HG03457 (cell line): ENCODE measurements at regions not wholly inside any gene's neighbourhood (a gene's known extent, or its start where the extent isn't known, plus 50 kb on each side); places are given as distances from the start of the nearest gene placed in this dataset.

Source experiments
- ATAC-seq: cut with Tn5 transposase; IDR thresholded peaks from one replicate; pipeline ENCODE4 v1.9.1; 2021; ENCODE audit warnings: moderate number of reproducible peaks; ENCODE audit not compliant: unreplicated experiment

DNA sequence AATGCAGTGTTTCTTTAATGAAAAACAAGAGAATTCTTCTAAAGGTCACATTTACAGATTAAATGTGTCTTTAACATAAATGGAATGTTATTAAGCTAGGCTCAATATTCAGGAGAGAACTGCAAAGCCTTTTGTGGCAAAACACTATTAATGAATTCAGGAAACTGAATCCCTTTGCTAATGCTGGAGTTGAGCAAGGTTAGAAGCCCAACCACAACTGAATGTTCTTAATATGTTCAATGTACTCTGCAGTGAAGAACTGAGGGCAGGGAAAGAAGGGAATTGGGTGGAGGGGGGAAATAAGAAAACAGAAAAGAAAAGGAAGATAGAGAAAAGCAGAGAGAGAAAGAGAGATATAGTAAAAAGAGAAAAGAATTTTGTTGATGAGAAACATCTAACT is 276.7 kb upstream of the TMEM161B start:
- ATAC-seq: no peak

DNA sequence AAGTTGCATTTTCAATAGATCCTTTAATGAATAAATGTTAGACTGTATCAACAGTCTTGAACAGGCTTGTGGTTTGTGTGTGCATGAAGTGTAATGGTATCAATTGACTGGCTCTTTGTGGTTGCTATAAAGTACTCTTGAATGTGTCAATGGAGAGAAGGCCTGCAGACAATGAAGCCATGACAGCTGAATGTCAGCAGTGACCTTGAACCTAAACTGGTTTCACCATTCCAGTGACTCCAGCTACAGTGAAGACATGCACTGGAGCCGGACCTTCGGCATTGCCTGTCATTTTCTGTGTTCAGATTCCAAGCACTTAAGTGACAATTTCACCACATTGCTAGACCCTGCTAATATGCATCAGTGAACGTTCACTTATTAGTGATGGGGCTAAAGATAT is 276.0 kb upstream of the TMEM161B start:
- no peak for ATAC-seq

DNA sequence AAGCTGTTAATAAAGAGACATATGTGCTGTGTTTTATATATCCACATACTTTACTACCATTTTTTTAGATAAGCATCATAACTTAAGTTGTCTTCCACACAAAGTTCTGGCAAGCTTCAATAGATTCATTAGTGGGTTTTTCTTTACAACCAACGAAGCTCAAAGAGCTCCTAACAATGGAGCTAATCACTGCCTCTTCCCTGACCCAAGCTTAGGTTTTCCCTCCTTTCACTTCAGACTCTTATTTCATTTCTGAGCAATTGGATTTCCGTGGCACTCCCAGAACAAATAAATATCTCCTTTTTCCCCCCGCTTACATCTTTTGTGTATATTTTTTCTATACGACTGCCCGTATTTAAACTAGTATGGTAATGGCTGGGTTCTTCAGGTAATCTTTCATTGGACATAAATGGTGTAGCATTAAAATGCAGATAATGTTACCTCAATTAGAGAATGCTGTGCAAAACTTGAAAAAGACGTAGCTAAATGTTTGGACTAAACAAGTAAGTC is 275.5 kb upstream of the TMEM161B start:
- ATAC-seq: no peak

DNA sequence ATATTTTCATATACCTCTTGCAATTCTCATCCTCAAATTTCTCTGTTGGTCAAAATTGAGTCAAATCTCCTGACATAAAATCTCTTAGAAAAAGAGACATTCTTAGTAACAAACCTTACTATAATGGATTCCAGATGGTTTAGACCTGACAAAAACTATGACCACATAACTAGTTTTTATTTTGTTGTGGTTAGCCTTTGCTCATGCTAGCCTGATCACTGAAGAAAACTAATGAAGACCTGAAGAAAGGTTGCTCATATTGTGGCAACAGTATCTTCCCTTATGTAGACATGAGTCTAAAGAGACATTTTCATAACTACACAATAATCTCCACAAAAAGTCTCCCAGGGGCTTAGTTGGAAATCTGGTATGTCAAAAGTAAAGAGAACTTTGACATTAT is 274.1 kb upstream of the TMEM161B start:
- no peak for ATAC-seq

DNA sequence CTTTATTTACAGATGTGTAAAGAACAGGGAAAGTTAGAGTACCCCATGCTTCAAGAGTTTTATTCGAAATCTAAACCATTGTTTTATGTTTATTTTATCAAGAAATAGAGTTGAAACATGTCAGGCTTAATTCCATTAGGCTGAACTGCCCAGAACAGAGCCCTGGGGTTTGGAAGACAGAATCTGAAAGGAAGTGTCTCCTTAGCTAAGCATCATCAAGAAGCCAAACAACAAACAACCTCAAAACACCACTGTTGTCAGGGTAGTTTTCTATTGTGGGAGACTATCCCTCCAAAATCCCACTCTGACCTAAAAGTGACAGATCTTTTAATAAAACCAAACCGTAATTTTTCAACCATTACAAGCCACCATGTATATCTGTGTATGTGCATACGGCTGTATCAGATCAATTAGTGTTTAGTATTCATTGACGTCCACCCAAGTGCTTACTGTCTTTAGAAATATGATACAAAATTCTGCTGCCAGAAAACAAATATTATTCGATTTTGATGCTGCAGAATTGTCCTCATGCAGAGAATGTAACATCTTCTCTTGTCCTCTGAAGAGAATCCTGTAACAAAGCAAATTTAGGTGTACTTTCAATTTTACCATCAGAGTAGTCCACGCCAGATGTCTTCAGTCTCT is 271.9 kb upstream of the TMEM161B start:
- no peak for ATAC-seq

DNA sequence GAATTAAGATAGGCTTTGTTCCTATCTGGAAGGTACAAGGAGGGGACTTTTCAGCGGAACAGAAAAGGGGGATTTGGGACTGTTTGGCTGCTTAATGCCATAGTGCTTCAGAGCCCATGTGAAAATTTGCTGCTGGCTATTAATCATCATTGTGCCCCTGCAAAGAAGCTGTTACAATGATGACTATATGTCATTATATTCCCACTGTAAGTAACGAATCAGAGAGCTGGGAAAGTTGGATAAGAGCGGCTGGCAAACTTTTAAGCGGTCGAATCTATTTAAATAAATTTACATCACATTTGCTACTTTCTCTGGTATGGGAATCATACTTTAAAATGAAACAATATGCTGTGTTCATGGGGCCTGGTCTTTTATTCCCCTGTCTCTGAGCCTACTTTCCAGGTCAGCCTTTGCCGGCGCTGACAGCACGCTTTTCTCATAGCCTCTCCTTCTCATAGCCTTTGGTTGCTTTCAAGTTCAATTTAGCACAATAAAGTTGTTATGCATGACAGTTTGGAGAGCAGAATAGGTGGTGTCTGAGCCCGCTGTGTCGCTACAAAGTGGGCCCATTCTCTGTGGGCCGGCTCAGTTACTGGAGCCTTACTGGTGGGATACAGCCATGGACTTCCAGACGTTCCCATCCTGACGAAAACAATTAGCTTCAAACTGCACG is 271.2 kb upstream of the TMEM161B start:
- ATAC-seq: no peak

DNA sequence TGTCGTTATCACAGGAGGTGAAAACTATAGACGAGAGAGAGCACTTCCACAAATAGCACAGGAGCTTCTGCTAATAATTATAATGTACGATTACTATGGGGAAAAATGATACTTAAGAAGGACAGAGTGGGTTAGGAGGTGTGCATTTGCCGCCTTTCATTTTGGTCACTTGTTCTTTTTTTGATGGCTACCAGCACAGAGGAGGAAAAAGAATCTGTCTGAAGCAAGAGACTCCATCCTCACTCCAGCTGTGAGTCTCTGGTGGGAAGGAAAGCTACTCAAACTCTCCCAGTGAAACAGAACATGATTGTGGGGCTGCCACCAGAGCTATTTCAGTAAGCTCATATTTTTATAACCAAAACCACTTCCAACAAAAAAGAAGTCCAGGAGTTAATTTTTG is 270.4 kb upstream of the TMEM161B start:
- no peak for ATAC-seq

DNA sequence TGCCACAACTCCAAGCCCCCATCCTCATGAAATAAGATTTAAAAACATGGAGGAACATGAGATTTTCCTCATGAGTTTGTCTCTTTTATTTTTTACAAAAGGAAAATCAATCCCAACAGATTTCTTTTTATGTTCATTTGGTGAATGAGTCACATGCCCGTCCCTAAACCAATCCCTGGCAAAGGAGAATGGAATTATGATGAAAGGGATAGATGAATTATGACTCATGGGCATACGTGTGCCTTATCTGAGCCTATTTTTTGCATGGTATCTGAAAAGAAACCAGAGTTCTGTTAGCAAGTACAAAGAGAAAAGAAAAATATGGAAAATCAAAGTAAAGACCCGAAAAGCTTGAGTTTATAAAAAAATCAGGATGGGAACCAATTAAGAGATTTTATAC is 267.5 kb upstream of the TMEM161B start:
- no peak for ATAC-seq

DNA sequence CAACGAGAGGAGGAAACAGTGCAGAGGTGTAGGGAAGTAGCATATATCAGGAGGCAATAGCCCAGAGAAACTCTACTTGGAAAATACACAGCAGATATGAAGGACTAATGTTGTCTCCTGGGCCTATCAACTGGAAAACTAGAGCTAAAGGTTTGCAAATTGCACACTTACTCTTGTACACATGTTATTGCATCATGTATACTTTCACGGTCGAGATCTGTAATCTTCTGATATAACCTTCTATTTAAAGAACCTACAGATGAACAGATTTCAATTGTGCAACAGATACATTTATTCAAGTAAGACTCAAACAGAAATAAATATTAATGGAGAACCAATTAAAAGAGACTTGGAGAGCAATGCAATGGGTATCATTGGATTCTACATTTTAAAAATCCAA is 256.3 kb upstream of the TMEM161B start:
- no peak for ATAC-seq

DNA sequence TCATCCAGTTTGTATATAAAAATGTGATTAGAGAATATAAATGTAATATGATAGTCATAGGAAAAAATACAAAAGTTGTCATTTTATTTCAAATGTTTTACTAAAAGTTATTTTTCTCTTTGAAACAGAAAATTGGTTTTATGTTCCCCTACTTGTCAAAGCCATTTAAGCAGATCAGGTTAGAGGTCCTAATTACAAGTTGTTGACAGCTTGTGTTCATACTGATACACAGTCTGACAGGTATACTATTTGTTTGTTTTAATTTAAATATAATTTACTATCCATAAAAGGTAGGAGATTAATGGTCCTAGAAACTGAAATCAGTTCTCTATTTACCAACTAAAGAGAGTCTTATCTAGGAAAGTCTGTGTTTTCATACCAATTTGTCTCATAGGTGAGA is 250.4 kb upstream of the TMEM161B start:
- ATAC-seq: no peak

DNA sequence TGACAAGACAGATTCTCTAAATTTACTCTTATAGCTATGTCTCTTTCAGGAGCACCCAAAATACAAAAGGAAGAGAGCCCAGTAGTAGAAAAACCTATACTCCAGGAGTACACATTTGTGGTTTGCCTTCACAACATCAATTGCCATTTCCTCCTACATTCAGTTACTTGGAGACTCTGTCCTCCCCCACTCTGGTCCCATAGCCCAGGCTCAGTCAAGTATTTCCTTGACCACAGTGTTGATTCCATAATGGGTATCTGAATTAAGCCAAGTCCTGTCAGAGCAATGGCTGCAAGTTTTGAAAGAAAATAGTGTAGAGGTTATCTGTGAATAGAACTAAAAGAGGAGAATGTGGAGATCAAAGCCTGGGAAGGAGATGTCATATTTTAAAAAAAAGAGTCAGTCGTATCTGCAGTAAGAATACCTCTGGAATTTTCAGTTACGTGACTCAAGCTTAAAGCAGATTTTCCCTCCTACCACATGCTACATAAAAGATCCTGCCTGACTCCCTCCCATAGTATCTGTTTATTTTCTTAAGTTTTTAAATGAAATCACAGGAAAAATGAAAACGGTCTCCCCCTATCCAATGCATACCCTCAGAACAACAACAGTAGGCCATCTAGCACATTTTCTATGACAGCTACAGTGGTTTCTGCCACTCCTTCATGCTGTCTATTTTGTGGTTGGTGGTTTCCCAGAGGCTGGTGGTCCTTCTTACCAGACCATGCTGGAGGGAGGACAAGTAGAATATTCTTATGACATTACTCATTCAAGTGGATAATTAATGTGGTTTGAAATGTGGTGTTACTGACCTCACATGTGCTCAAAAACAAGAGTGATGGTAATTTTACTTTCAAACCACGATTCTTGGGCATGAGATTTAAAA is 249.7 kb upstream of the TMEM161B start:
- no peak for ATAC-seq

DNA sequence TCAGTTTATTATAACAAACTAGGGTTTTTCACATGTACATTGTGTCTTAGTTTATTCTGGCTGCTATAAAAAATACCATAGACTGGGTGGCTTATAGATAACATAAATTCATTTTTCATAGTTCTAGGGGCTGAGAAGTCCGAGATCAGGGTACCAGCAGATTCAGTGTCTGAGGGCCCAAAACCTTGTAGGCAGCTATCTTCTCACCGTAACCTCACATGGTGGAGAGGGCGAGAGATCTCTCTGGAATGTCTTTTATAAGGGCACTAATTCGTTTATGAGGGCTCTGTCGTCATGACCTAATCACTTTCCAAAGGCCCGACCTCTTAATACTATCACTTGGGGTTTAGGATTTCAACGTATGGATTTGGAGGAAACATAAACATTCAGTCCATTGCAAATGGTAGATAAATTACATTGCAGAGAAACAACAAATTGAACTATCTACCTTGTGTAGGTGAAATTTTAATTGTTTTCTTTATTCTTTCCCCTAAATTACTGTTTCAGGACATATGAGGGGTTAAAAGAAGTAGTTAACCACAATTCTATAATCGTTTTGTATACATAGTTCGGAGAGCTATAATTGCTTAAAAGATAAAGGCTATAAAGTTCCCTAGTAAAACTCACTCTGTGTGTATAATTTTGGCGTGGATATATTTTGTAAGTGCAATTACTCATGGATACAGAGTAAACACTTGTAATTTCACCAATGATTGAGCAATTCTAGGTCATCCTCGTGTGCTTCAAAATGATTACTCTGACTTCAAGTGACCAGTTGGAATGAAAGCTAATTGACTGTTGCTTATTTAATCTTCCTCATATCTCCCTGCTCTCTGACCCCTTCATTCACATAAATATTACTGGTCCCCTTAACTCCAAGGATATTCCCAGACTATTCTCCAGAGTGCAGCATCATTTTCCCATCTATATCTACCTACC is 247.5 kb upstream of the TMEM161B start:
- ATAC-seq: no peak

DNA sequence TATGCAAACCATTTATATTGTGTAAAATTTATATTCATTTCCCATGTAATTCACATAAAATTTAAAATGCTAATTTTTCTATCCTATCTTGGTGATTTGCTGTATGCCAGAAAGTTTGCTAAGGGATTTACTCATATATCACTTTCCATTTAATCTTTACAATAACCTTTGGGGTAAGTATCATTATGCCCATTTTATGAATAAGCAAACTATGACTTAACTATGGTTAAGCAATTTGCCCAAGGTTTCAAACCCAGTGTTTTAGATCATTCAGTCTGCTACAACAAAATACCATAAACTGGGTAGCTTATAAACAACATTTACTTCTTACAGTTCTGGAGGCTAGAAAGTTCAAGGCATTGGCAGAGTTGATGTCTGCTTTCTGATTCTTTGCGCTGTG is 246.4 kb upstream of the TMEM161B start:
- no peak for ATAC-seq

DNA sequence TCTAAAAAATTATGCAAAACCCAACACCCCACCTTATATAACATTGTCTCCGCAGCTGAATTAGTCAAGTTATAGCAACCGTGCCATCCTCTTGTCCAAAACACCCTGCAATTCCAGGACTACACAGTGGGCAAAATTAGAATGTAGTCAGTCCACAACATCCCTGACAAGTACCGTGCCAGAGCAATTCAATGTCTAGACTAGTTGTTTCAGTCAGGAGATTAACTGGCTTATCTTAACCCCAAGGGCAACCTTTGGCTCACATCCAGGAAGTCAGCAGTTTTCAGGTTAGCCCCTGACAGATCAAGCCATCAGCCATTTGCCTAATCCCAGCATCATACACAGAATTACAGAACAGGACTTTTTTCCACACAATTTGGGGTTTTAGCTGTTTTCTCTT is 240.8 kb upstream of the TMEM161B start:
- ATAC-seq: no peak

DNA sequence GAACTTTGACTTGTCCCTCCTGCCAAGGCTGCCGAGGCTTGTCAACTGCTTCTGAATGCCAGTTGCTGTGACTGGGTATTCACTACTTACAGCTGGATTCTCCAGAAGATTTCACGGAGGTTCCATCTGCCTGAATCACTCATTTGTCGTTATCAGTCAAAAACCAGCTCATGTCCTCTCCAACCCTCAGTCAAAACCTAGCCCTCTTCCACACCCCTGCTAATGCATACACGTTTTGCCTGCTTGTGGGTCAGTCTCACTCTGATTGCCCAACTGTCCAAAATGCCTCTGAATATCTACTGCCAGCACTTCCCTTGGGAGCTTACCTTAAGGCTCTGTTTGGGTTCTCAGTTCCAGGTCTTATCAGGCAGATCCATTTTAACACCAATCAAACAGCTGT is 238.6 kb upstream of the TMEM161B start:
- ATAC-seq: no peak

DNA sequence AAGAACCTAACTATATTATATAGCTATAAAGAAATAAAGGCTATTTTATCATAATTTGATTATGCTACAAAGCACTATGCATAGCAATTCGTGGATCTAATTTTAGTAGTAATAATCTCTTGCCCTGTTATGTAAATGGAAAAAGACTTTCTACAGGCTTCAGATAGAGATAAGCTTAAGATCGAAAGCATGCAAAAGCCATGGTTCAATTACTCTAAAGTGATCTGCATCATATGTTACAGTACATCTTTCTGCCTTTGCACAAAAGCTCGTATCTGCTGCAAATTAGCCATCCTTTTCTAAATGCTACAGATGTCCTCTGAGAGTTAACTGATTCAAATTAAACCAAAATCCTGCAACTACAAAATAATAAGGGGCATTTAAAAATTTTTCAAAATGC is 234.8 kb upstream of the TMEM161B start:
- ATAC-seq: no peak

DNA sequence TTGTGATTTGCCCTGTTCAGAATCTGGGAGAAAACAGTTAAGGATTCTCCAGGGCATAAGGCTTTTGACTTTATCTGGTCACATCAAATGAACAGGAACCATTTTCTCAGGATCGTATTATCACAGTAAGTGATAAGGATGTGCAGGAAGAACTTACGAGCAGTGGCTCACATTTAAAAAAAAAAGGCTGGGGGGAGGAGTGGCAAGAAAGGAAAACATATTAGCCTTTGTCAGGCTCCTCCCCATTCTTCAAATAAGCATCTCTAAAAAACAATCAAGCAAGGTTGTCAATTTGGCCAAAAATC is 234.3 kb upstream of the TMEM161B start:
- no peak for ATAC-seq

DNA sequence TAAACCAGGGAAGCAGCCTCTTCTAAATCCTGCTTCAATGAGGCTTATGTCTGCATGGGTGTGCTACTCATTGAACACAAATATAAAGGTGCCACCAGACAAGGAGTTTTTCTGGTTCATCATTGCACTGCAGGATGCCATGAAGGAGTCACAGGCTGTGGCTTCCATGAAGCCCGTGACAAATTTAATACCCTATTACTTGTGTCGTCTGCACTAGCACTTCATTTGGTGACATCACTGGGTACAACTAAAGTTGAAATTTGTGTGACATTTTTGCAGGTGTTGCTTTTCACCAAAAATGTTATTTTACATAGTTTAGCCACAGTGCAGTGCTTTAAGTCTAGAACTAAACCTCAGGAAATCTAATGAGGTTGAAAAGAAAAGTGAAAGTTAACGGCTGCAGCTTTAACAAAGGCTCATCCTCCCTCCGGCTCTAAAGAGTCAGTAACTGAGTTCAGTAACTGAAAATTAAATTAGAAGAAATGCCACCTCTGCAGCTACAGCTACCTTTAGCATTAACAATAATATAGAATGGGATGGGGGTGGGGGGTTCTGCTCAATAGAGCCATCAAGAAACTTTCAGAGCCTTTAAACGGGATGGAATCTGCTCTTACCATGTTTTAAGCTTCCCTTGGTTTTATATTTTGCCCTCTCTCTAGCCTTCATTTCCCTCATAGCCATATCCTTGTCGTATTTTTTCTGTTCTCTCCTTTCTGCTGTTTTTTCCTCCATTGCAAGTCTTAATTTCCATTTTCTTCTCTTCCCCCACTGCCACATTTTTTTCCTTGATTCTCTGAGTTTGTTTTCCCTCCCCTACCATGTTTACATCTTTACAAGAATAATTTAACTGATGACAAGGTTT is 233.8 kb upstream of the TMEM161B start:
- peak; percentile 88 for ATAC-seq

DNA sequence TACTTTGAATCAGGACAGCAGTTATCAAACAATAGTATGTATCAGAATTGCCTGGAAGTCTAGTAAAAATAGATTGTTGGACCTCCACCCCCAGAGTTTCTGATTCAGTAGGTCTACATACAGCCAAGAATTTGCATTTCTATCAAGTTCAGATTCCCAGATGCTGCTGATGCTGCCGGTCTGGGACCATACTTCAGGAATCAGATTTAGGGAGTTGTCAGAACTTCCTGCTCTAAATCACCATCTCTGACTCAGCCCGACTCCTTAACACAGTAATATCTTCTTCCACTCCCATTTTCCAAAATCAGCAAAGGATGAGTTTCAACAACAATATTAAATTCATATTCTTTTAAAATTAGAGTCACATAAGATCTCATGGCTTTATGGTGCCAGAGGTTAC is 227.2 kb upstream of the TMEM161B start:
- ATAC-seq: no peak

DNA sequence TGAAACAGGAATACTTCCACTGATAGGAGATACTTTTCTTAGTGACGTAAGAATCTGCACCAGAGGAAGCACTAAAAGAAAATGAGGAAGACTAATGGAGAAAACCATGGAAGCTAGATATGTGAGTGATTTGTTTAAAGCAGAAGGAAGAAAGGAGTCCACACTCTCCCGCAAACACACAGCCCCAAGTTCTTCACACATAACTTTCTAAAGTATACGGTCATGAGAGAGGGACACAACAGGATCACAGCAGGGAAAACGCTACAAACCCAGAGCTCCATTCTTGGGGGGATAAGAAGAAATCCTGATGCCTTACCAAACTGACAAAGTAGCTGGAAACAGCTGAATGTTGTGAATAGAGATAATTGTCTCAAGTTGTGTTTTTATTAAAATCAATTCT is 222.2 kb upstream of the TMEM161B start:
- ATAC-seq: no peak
